Esophagus squamous epithelium (tissue), 5 donors: ENCODE measurements at regions not wholly inside any gene's neighbourhood (a gene's known extent, or its start where the extent isn't known, plus 50 kb on each side); places are given as distances from the start of the nearest gene placed in this dataset.
"Not testable (repeated sequence)": the region's sequence is repeated elsewhere in the genome, so short reads cannot be mapped to it uniquely, and the experiment has no call there.

Source experiments
- DNase-seq: peaks from one replicate; lab custom pipeline; 2025; lab: John Stamatoyannopoulos, UW
- H3K27ac ChIP-seq, 4 donors: fragments of 200-600 bp; sonication (generic); one replicate each; pipeline ENCODE4 v1.5.1; 2016 to 2019; ENCODE audit warnings: mild to moderate bottlenecking in 1 of 4
- H3K27me3 ChIP-seq, 4 donors: fragments of 200-600 bp; sonication (generic); 1 replicate in 3 of 4; 2 replicates in 1 of 4; pipeline versions ENCODE4 v1.5.1 to v1.6.0; 2017 to 2021; ENCODE audit warnings: antibody characterized with exemption in 1 of 4
- H3K36me3 ChIP-seq, 3 donors: fragments of 200-600 bp; sonication (generic); one replicate each; pipeline ENCODE4 v1.5.1; 2016 to 2019
- H3K4me1 ChIP-seq, 3 donors: fragments of 200-600 bp; sonication (generic); one replicate each; pipeline ENCODE4 v1.5.1; 2017 to 2019
- H3K4me3 ChIP-seq, 4 donors: fragments of 200-600 bp; sonication (generic); 1 replicate in 3 of 4; 2 replicates in 1 of 4; pipeline ENCODE4 v1.5.1; 2016 to 2019; ENCODE audit warnings: mild to moderate bottlenecking in 2 of 4, moderate library complexity in 1 of 4
- H3K9me3 ChIP-seq, 3 donors: fragments of 200-600 bp; sonication (generic); one replicate each; pipeline ENCODE4 v1.5.1; 2016 to 2019
- CTCF ChIP-seq, 6 experiments: fragments of 450-650 bp in 4 of 6; fragments of 200-600 bp in 2 of 6; sonication (generic) in 2 of 6; IDR thresholded peaks; one replicate each; pipeline ENCODE4 v1.5.1; 2016 to 2019; ENCODE audit warnings: antibody characterized with exemption in 6 of 6, mild to moderate bottlenecking in 4 of 6, moderate library complexity in 4 of 6
- POLR2A ChIP-seq, 4 donors: fragments of 450-650 bp; IDR thresholded peaks; one replicate each; pipeline ENCODE4 v1.6.1; 2017; ENCODE audit warnings: antibody characterized with exemption in 4 of 4, mild to moderate bottlenecking in 4 of 4, moderate library complexity in 3 of 4
- WGBS, 2 donors: methylation state at CpG; one replicate each; pipeline ENCODE4 v1.1.5; 2018; 5-methylcytosine and 5-hydroxymethylcytosine counted together
- intact Hi-C: fragments of 100-400 bp; cut with DNase I; formaldehyde crosslinking; loops from one replicate; pipeline ENCODE4 v1.15.0; 2022
- donor health status: DM: yes; HTN: yes; CAD: no.

GRCh38 chr5:110275878-110276277 is 450.6 kb downstream of the TMEM232 start:
- WGBS, 2 donors: 73 to 80% methylated on average over 2 of the region's 2 CpGs
- DNase-seq: no peak
- Histone ChIP-seq H3K27ac (no peak overlapping the region), H3K9me3 (no peaks in the 10 kb centered on the region), H3K36me3 (no peaks in the 10 kb centered on the region), H3K4me3 (no peak overlapping the region), H3K4me1 (no peaks in the 10 kb centered on the region), H3K27me3 (no peaks in the 10 kb centered on the region)
- intact Hi-C loops: no loop called here
- TF ChIP-seq POLR2A (IDR thresholded peaks at IDR 0.05) (no peak), CTCF (IDR thresholded peaks at IDR 0.05) (no peak)

- DNase-seq, H3K36me3 ChIP-seq, H3K4me3 ChIP-seq, H3K27ac ChIP-seq, H3K9me3 ChIP-seq, intact Hi-C loops, H3K27me3 ChIP-seq, H3K4me1 ChIP-seq: not testable (repeated sequence)
- 75 to 82% methylated on average over 1 of the region's 1 CpG for WGBS, 2 donors
These were observed 448.0 kb downstream of the TMEM232 start for GRCh38 chr5:110278449-110278848.

- peaks cover 0 to 11% (median 0%) of the 10 kb centered on the region in 3 donors for H3K9me3 ChIP-seq
- intact Hi-C loops, H3K27ac ChIP-seq, H3K27me3 ChIP-seq, DNase-seq, H3K4me1 ChIP-seq, H3K36me3 ChIP-seq, H3K4me3 ChIP-seq: not testable (repeated sequence)
- 68 to 95% methylated on average over 4 to 6 of the region's 8 CpGs for WGBS, 2 donors
These were observed 442.4 kb downstream of the TMEM232 start for GRCh38 chr5:110284121-110284520.

- Histone ChIP-seq H3K27me3 (no peaks in the 10 kb centered on the region), H3K9me3 (peaks cover 0 to 7% (median 0%) of the 10 kb centered on the region in 3 donors), H3K27ac (no peak overlapping the region), H3K4me3 (no peak overlapping the region), H3K4me1 (no peaks in the 10 kb centered on the region), H3K36me3 (no peaks in the 10 kb centered on the region)
- WGBS, 2 donors: 40 to 41% methylated on average over 3 of the region's 3 CpGs
- TF ChIP-seq POLR2A (IDR thresholded peaks at IDR 0.05) (no peak), CTCF (IDR thresholded peaks at IDR 0.05) (no peak)
- intact Hi-C loops: no loop called here
- no peak for DNase-seq
These were observed 437.5 kb downstream of the TMEM232 start for GRCh38 chr5:110288766-110289511.

- Histone ChIP-seq H3K9me3 (peaks cover 0 to 2% (median 0%) of the 10 kb centered on the region in 3 donors), H3K4me3 (no peak overlapping the region), H3K27ac (no peak overlapping the region), H3K27me3 (no peaks in the 10 kb centered on the region), H3K36me3 (no peaks in the 10 kb centered on the region), H3K4me1 (no peaks in the 10 kb centered on the region)
- intact Hi-C loops: no loop called here
- TF ChIP-seq POLR2A (IDR thresholded peaks at IDR 0.05): no peak
- no peak for TF ChIP-seq CTCF (IDR thresholded peaks at IDR 0.05)
- DNase-seq: no peak
- 14 to 19% methylated on average over 2 of the region's 2 CpGs for WGBS, 2 donors
These were observed 437.0 kb downstream of the TMEM232 start for GRCh38 chr5:110289512-110289810.

- 18 to 56% methylated on average over 1 of the region's 1 CpG for WGBS, 2 donors
- no peak for TF ChIP-seq POLR2A (IDR thresholded peaks at IDR 0.05)
- TF ChIP-seq CTCF (IDR thresholded peaks at IDR 0.05): no peak
- Histone ChIP-seq H3K9me3 (no peaks in the 10 kb centered on the region), H3K27me3 (no peaks in the 10 kb centered on the region), H3K27ac (no peak overlapping the region), H3K4me3 (no peak overlapping the region), H3K36me3 (no peaks in the 10 kb centered on the region), H3K4me1 (no peaks in the 10 kb centered on the region)
- no peak for DNase-seq
- intact Hi-C loops: no loop called here
These were observed 435.9 kb downstream of the TMEM232 start for GRCh38 chr5:110290542-110290941.
